Left lung (tissue), 4 donors: ENCODE measurements at regions not wholly inside any gene's neighbourhood (a gene's known extent, or its start where the extent isn't known, plus 50 kb on each side); places are given as distances from the start of the nearest gene placed in this dataset.

Source experiments
- ATAC-seq: fragments of 200-7000 bp; cut with Tn5 transposase; one replicate; pipeline ENCODE4 v1.9.1; 2020; ENCODE audit warnings: moderate library complexity
- DNase-seq, 4 donors: peaks; one replicate each; pipeline ENCODE4 v3.0.0-alpha.2; 2013 to 2020
- H3K27ac ChIP-seq, 2 donors: fragments of 200-600 bp; sonication (generic) in 1 of 2; one replicate each; pipeline versions ENCODE4 v1.5.0 to v1.8.0; 2020 to 2021
- H3K27me3 ChIP-seq, 2 donors: fragments of 200-600 bp; sonication (generic) in 1 of 2; one replicate each; pipeline versions ENCODE4 v1.5.0 to v1.8.0; 2020 to 2021
- H3K36me3 ChIP-seq, 2 donors: fragments of 200-600 bp; sonication (generic) in 1 of 2; one replicate each; pipeline versions ENCODE4 v1.5.0 to v1.8.0; 2020 to 2021
- H3K4me1 ChIP-seq, 2 donors: fragments of 200-600 bp; one replicate each; pipeline ENCODE4 v1.8.0; 2021
- H3K4me3 ChIP-seq, 2 donors: fragments of 200-600 bp; sonication (generic) in 1 of 2; one replicate each; pipeline versions ENCODE4 v1.5.0 to v1.8.0; 2020 to 2021; ENCODE audit warnings: mild to moderate bottlenecking in 1 of 2
- H3K9me3 ChIP-seq, 2 donors: fragments of 200-600 bp; sonication (generic) in 1 of 2; one replicate each; pipeline versions ENCODE4 v1.5.0 to v1.8.0; 2020 to 2021
- intact Hi-C, 2 donors: fragments of 100-400 bp; cut with DNase I; formaldehyde crosslinking; loops; one replicate each; pipeline versions ENCODE4 v1.11.2 to v1.14.2; 2022
- TF ChIP-seq, protein P1 (sequence below), 2 donors: fragments of 200-600 bp; sonication (generic) in 1 of 2; IDR thresholded peaks; one replicate each; pipeline versions ENCODE4 v1.5.0 to v1.8.0; 2021; ENCODE audit warnings: antibody characterized with exemption in 2 of 2
- donor health status: DM: no; HTN: yes; CAD: no.
- donor health status: DM: no; HTN: no; CAD: no.

DNA sequence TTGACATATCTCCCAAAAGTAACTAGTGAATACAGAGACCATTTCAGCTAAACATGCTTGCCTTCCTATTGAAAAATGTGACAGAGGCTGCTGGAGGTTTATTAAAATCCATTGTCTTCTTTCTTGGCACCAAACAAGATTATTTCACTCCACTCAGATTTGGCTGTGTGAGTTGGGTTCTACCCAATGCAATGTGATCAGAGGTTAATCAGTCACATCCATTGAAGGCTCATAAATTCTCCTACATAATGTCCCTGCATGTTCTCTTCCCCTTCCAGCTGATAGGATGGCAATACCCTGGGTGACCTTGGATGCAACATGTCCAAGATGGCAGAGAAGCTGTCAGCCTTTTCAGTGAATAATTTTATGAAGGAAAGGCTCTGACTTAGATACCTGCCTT lies 54.5 kb downstream of the TKTL2 start:
- TF ChIP-seq, protein P1, sequence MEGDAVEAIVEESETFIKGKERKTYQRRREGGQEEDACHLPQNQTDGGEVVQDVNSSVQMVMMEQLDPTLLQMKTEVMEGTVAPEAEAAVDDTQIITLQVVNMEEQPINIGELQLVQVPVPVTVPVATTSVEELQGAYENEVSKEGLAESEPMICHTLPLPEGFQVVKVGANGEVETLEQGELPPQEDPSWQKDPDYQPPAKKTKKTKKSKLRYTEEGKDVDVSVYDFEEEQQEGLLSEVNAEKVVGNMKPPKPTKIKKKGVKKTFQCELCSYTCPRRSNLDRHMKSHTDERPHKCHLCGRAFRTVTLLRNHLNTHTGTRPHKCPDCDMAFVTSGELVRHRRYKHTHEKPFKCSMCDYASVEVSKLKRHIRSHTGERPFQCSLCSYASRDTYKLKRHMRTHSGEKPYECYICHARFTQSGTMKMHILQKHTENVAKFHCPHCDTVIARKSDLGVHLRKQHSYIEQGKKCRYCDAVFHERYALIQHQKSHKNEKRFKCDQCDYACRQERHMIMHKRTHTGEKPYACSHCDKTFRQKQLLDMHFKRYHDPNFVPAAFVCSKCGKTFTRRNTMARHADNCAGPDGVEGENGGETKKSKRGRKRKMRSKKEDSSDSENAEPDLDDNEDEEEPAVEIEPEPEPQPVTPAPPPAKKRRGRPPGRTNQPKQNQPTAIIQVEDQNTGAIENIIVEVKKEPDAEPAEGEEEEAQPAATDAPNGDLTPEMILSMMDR (IDR thresholded peaks at IDR 0.05): no peak
- intact Hi-C loops: no loop called here
- ATAC-seq: no peak

DNA sequence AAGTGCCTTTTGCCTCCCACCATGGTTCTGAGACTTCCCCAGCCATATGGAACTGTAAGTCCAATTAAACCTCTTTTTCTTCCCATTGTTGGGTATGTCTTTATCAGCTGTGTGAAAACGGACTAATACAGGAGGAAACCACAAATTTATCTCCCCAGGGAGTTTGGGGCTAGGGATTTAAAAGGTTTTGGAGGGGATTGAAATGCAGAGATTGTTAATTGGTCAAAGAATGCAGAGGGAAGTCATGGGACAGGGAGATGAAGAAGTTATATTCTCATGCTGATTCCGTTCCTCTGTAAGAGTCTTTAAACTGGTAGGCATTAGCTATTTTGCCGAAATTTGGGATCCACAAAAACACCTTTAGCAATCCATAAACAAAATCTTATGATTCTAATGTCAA lies 57.9 kb downstream of the TKTL2 start:
- intact Hi-C loops: no loop called here
- H3K4me3 ChIP-seq: no peak overlapping the region
- DNase-seq (no peak), ATAC-seq (no peak)
- TF ChIP-seq, protein P1 (IDR thresholded peaks at IDR 0.05): no peak
- H3K36me3 ChIP-seq: no peaks in the 10 kb centered on the region
- H3K9me3 ChIP-seq: no peaks in the 10 kb centered on the region
- no peaks in the 10 kb centered on the region for H3K4me1 ChIP-seq
- H3K27ac ChIP-seq: no peak overlapping the region
- H3K27me3 ChIP-seq: no peaks in the 10 kb centered on the region

More for the DNA sequence above, 54.5 kb downstream of the TKTL2 start:
- Histone ChIP-seq H3K9me3 (no peaks in the 10 kb centered on the region), H3K4me3 (no peak overlapping the region), H3K27ac (no peak overlapping the region), H3K4me1 (no peaks in the 10 kb centered on the region), H3K27me3 (no peaks in the 10 kb centered on the region), H3K36me3 (no peaks in the 10 kb centered on the region)
- no peak for DNase-seq

GRCh38 chr4:163414275-163414674 lies 59.3 kb downstream of the TKTL2 start:
- Histone ChIP-seq H3K27me3 (no peaks in the 10 kb centered on the region), H3K9me3 (no peaks in the 10 kb centered on the region), H3K4me3 (no peak overlapping the region), H3K27ac (no peak overlapping the region), H3K4me1 (no peaks in the 10 kb centered on the region), H3K36me3 (no peaks in the 10 kb centered on the region)
- DNase-seq: peak in 1 of 4 donors; percentile 22
- TF ChIP-seq, protein P1 (IDR thresholded peaks at IDR 0.05): no peak
- intact Hi-C loops: no loop called here
- no peak for ATAC-seq

DNA sequence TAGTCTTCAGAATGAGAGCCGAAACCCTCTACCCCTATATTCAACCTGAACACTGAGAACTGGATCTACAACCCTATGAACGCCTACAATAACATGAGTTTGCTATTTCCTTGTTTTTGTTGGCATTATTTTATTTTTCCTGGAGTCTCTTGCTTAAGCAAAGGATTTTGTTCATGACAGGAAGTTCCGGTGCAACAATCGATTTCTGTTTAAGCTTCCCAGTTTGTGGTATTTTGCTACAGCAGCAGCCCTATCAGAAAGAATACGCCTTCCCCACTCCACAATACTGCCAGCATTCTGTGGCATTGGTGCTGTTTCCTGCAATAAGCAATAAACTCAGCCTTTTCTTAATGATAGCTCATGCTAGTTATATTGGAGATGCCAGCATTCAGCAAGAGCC lies 60.9 kb downstream of the NPY5R start:
- Histone ChIP-seq H3K27ac (no peak overlapping the region), H3K4me1 (no peaks in the 10 kb centered on the region), H3K4me3 (no peak overlapping the region), H3K36me3 (no peaks in the 10 kb centered on the region), H3K9me3 (no peaks in the 10 kb centered on the region), H3K27me3 (no peaks in the 10 kb centered on the region)
- DNase-seq: no peak
- TF ChIP-seq, protein P1 (IDR thresholded peaks at IDR 0.05): no peak
- ATAC-seq: no peak
- intact Hi-C loops: no loop called here

GRCh38 chr4:163404080-163404479 lies 60.4 kb downstream of the NPY5R start:
- intact Hi-C loops: no loop called here
- Histone ChIP-seq H3K27me3 (no peaks in the 10 kb centered on the region), H3K4me3 (no peak overlapping the region), H3K27ac (no peak overlapping the region), H3K4me1 (no peaks in the 10 kb centered on the region), H3K9me3 (no peaks in the 10 kb centered on the region), H3K36me3 (no peaks in the 10 kb centered on the region)
- DNase-seq (no peak), ATAC-seq (no peak)
- TF ChIP-seq, protein P1 (IDR thresholded peaks at IDR 0.05): no peak
